HG02884 (cell line): ENCODE measurements at regions not wholly inside any gene's neighbourhood (a gene's known extent, or its start where the extent isn't known, plus 50 kb on each side); places are given as distances from the start of the nearest gene placed in this dataset.
"Not testable (repeated sequence)": the region's sequence is repeated elsewhere in the genome, so short reads cannot be mapped to it uniquely, and the experiment has no call there.

ENCODE experiments used
- ATAC-seq: cut with Tn5 transposase; IDR thresholded peaks from one replicate; pipeline ENCODE4 v1.9.1; 2021; ENCODE audit warnings: mild to moderate bottlenecking, moderate library complexity; ENCODE audit not compliant: unreplicated experiment

- no peak for ATAC-seq
Observed at GRCh38 chr12:127761880-127762279, 505.1 kb upstream of the TMEM132C start.

- no peak for ATAC-seq
Observed at GRCh38 chr12:127767656-127768055, 499.3 kb upstream of the TMEM132C start.

- no peak for ATAC-seq
Observed at GRCh38 chr12:127770118-127770517, 496.9 kb upstream of the TMEM132C start.

GRCh38 chr12:127771546-127771945 lies 495.4 kb upstream of the TMEM132C start:
- ATAC-seq: no peak

- ATAC-seq: no peak
Observed at GRCh38 chr12:127773520-127773919, 493.4 kb upstream of the TMEM132C start.

GRCh38 chr12:127774828-127775227 lies 492.1 kb upstream of the TMEM132C start:
- no peak for ATAC-seq

GRCh38 chr12:127779301-127780045 lies 487.5 kb upstream of the TMEM132C start:
- ATAC-seq: no peak

GRCh38 chr12:127780881-127781280 lies 486.1 kb upstream of the TMEM132C start:
- no peak for ATAC-seq

GRCh38 chr12:127781336-127781735 lies 485.6 kb upstream of the TMEM132C start:
- ATAC-seq: no peak

GRCh38 chr12:127785540-127785939 lies 481.4 kb upstream of the TMEM132C start:
- no peak for ATAC-seq

- ATAC-seq: no peak
Observed at GRCh38 chr12:127785986-127786590, 480.9 kb upstream of the TMEM132C start.

- ATAC-seq: no peak
Observed at GRCh38 chr12:127787544-127787943, 479.4 kb upstream of the TMEM132C start.

- no peak for ATAC-seq
Observed at GRCh38 chr12:127790376-127790775, 476.6 kb upstream of the TMEM132C start.

- no peak for ATAC-seq
Observed at GRCh38 chr12:127791217-127791616, 475.8 kb upstream of the TMEM132C start.

GRCh38 chr12:127797918-127798317 lies 469.1 kb upstream of the TMEM132C start:
- no peak for ATAC-seq

- ATAC-seq: no peak
Observed at GRCh38 chr12:127802271-127802670, 464.7 kb upstream of the TMEM132C start.

GRCh38 chr12:127803545-127803944 lies 463.4 kb upstream of the TMEM132C start:
- no peak for ATAC-seq

GRCh38 chr12:127809275-127809674 lies 457.7 kb upstream of the TMEM132C start:
- ATAC-seq: no peak

GRCh38 chr12:127810041-127810440 lies 456.9 kb upstream of the TMEM132C start:
- ATAC-seq: no peak

GRCh38 chr12:127810459-127810858 lies 456.5 kb upstream of the TMEM132C start:
- not testable (repeated sequence) for ATAC-seq

GRCh38 chr12:127811988-127812387 lies 455.0 kb upstream of the TMEM132C start:
- ATAC-seq: no peak

GRCh38 chr12:127813147-127813546 lies 453.8 kb upstream of the TMEM132C start:
- no peak for ATAC-seq

- ATAC-seq: no peak
Observed at GRCh38 chr12:127819056-127819455, 447.9 kb upstream of the TMEM132C start.
